Transverse colon (tissue), 4 donors: ENCODE measurements at regions not wholly inside any gene's neighbourhood (a gene's known extent, or its start where the extent isn't known, plus 50 kb on each side); places are given as distances from the start of the nearest gene placed in this dataset.

Experiments
- EP300 ChIP-seq: sonication (generic); formaldehyde crosslinking; IDR thresholded peaks from one replicate; pipeline ENCODE4 v1.6.1; 2017; ENCODE audit warnings: antibody characterized with exemption, low read depth
- POLR2A ChIP-seq: fragments of 450-650 bp; IDR thresholded peaks from one replicate; pipeline ENCODE4 v1.6.1; 2016; ENCODE audit warnings: antibody characterized with exemption, mild to moderate bottlenecking, moderate library complexity
- POLR2AphosphoS5 ChIP-seq, 3 donors: sonication (generic); formaldehyde crosslinking; IDR thresholded peaks; one replicate each; pipeline ENCODE4 v1.6.1; 2016; ENCODE audit warnings: antibody characterized with exemption in 3 of 3
- TF ChIP-seq, protein P1 (sequence below), 5 experiments: fragments of 200-600 bp in 3 of 5; fragments of 450-650 bp in 2 of 5; sonication (generic) in 3 of 5; IDR thresholded peaks; 1 replicate in 2 of 5; 2 replicates in 3 of 5; pipeline ENCODE4 v1.5.1; 2016 to 2017; ENCODE audit warnings: antibody characterized with exemption in 5 of 5, inconsistent platforms in 3 of 5, mild to moderate bottlenecking in 2 of 5, moderate library complexity in 1 of 5

DNA sequence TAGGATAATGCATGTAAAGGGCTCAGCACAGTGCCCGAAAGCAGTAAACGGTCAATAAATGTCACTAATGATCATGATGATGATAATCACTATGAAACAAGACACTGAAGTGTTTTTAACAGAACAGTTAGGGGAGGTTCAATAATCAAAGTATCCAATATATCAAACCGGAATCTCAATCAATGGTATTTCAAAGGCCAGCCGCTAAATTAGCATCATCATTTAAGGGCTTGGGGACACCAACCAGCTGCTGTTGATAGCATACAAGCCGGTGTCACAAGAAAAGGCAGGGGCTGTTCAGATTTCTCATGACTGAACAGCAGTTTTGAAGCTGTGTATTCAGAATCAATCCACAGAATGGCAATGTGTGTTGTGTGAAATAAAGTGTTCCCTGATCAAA is 316.0 kb upstream of the NPVF start:
- TF ChIP-seq, protein P1, sequence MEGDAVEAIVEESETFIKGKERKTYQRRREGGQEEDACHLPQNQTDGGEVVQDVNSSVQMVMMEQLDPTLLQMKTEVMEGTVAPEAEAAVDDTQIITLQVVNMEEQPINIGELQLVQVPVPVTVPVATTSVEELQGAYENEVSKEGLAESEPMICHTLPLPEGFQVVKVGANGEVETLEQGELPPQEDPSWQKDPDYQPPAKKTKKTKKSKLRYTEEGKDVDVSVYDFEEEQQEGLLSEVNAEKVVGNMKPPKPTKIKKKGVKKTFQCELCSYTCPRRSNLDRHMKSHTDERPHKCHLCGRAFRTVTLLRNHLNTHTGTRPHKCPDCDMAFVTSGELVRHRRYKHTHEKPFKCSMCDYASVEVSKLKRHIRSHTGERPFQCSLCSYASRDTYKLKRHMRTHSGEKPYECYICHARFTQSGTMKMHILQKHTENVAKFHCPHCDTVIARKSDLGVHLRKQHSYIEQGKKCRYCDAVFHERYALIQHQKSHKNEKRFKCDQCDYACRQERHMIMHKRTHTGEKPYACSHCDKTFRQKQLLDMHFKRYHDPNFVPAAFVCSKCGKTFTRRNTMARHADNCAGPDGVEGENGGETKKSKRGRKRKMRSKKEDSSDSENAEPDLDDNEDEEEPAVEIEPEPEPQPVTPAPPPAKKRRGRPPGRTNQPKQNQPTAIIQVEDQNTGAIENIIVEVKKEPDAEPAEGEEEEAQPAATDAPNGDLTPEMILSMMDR (IDR thresholded peaks at IDR 0.05), result no peak
- TF ChIP-seq POLR2A (no peak), EP300 (no peak), POLR2AphosphoS5 (IDR thresholded peaks at IDR 0.05) (no peak)
